Suprapubic skin (tissue), 4 donors: ENCODE measurements at regions not wholly inside any gene's neighbourhood (a gene's known extent, or its start where the extent isn't known, plus 50 kb on each side); places are given as distances from the start of the nearest gene placed in this dataset.

Experiments used
- CTCF ChIP-seq, 2 donors: fragments of 200-600 bp in 1 of 2; fragments of 450-650 bp in 1 of 2; sonication (generic) in 1 of 2; IDR thresholded peaks; one replicate each; pipeline ENCODE4 v1.5.1; 2016 to 2019; ENCODE audit warnings: antibody characterized with exemption in 2 of 2, mild to moderate bottlenecking in 1 of 2, moderate library complexity in 1 of 2
- EP300 ChIP-seq: sonication (generic); formaldehyde crosslinking; IDR thresholded peaks from one replicate; pipeline ENCODE4 v1.6.1; 2017; ENCODE audit warnings: antibody characterized with exemption
- POLR2A ChIP-seq, 2 donors: fragments of 450-650 bp; IDR thresholded peaks; one replicate each; pipeline ENCODE4 v1.6.1; 2017; ENCODE audit warnings: antibody characterized with exemption in 2 of 2, mild to moderate bottlenecking in 2 of 2, moderate library complexity in 2 of 2
- POLR2AphosphoS5 ChIP-seq, 3 donors: sonication (generic); formaldehyde crosslinking; IDR thresholded peaks; one replicate each; pipeline ENCODE4 v1.6.1; 2017; ENCODE audit warnings: antibody characterized with exemption in 3 of 3

GRCh38 chr2:128556633-128557032 is 238.0 kb upstream of the HS6ST1 start:
- TF ChIP-seq CTCF (IDR thresholded peaks at IDR 0.05) = no peak
- TF ChIP-seq POLR2AphosphoS5 (IDR thresholded peaks at IDR 0.05) = no peak
- TF ChIP-seq EP300 = no peak
- no peak for TF ChIP-seq POLR2A (IDR thresholded peaks at IDR 0.05)
